CD4-positive, alpha-beta T cell treated with Interleukin-15 for 4 hours (primary cell): ENCODE measurements at regions not wholly inside any gene's neighbourhood (a gene's known extent, or its start where the extent isn't known, plus 50 kb on each side); places are given as distances from the start of the nearest gene placed in this dataset.
"Not testable (repeated sequence)": the region's sequence is repeated elsewhere in the genome, so short reads cannot be mapped to it uniquely, and the experiment has no call there.

Source experiments
- DNase-seq: peaks from one replicate; pipeline ENCODE4 v3.0.0-alpha.2; 2020; ENCODE audit warnings: low spot score

GRCh38 chr7:113217314-113217713, 99.0 kb upstream of the SMIM30 start:
- DNase-seq: no peak

- no peak for DNase-seq
Measured at GRCh38 chr7:113216038-113216437, 97.7 kb upstream of the SMIM30 start.

GRCh38 chr7:113209449-113210203, 91.3 kb upstream of the SMIM30 start:
- DNase-seq: no peak

GRCh38 chr7:113207931-113208330, 89.6 kb upstream of the SMIM30 start:
- no peak for DNase-seq

- no peak for DNase-seq
Measured at GRCh38 chr7:113207441-113207840, 89.1 kb upstream of the SMIM30 start.

GRCh38 chr7:113204415-113204814, 86.1 kb upstream of the SMIM30 start:
- no peak for DNase-seq

GRCh38 chr7:113202284-113202683, 83.9 kb upstream of the SMIM30 start:
- no peak for DNase-seq

GRCh38 chr7:113200281-113200680, 81.9 kb upstream of the SMIM30 start:
- DNase-seq: no peak

GRCh38 chr7:113199841-113200240, 81.5 kb upstream of the SMIM30 start:
- no peak for DNase-seq

- no peak for DNase-seq
Measured at GRCh38 chr7:113199136-113199535, 80.8 kb upstream of the SMIM30 start.

- no peak for DNase-seq
Measured at GRCh38 chr7:113198226-113198625, 79.9 kb upstream of the SMIM30 start.

GRCh38 chr7:113197274-113197673, 78.9 kb upstream of the SMIM30 start:
- no peak for DNase-seq

- no peak for DNase-seq
Measured at GRCh38 chr7:113188396-113188795, 70.0 kb upstream of the SMIM30 start.

- DNase-seq: no peak
Measured at GRCh38 chr7:113179313-113179712, 61.0 kb upstream of the SMIM30 start.

- DNase-seq: no peak
Measured at GRCh38 chr7:113176836-113177235, 58.5 kb upstream of the SMIM30 start.

- not testable (repeated sequence) for DNase-seq
Measured at GRCh38 chr7:113176180-113176579, 57.8 kb upstream of the SMIM30 start.

GRCh38 chr7:113175525-113176104, 57.3 kb upstream of the SMIM30 start:
- DNase-seq: no peak

- DNase-seq: no peak
Measured at GRCh38 chr7:113172726-113173125, 54.4 kb upstream of the SMIM30 start.

- DNase-seq: no peak
Measured at GRCh38 chr7:113170591-113170990, 52.2 kb upstream of the SMIM30 start.
